Thyroid gland (tissue), 4 donors: ENCODE measurements at regions not wholly inside any gene's neighbourhood (a gene's known extent, or its start where the extent isn't known, plus 50 kb on each side); places are given as distances from the start of the nearest gene placed in this dataset.

Experiments used
- POLR2A ChIP-seq, 2 donors: fragments of 450-650 bp; IDR thresholded peaks; one replicate each; pipeline ENCODE4 v1.6.1; 2017; ENCODE audit warnings: antibody characterized with exemption in 2 of 2, mild to moderate bottlenecking in 2 of 2, moderate library complexity in 1 of 2
- TF ChIP-seq, protein P1 (sequence below), 6 experiments: fragments of 200-600 bp in 3 of 6; fragments of 450-650 bp in 3 of 6; sonication (generic) in 3 of 6; IDR thresholded peaks; one replicate each; pipeline ENCODE4 v1.5.1; 2016 to 2019; ENCODE audit warnings: antibody characterized with exemption in 6 of 6, mild to moderate bottlenecking in 2 of 6, inconsistent platforms in 1 of 6, moderate library complexity in 1 of 6

GRCh38 chr1:166671627-166672026 is 167.6 kb upstream of the POGK start:
- TF ChIP-seq, protein P1, sequence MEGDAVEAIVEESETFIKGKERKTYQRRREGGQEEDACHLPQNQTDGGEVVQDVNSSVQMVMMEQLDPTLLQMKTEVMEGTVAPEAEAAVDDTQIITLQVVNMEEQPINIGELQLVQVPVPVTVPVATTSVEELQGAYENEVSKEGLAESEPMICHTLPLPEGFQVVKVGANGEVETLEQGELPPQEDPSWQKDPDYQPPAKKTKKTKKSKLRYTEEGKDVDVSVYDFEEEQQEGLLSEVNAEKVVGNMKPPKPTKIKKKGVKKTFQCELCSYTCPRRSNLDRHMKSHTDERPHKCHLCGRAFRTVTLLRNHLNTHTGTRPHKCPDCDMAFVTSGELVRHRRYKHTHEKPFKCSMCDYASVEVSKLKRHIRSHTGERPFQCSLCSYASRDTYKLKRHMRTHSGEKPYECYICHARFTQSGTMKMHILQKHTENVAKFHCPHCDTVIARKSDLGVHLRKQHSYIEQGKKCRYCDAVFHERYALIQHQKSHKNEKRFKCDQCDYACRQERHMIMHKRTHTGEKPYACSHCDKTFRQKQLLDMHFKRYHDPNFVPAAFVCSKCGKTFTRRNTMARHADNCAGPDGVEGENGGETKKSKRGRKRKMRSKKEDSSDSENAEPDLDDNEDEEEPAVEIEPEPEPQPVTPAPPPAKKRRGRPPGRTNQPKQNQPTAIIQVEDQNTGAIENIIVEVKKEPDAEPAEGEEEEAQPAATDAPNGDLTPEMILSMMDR (IDR thresholded peaks at IDR 0.05), result no peak
- no peak for TF ChIP-seq POLR2A (IDR thresholded peaks at IDR 0.05)
